ENCODE measurements at regions not wholly inside any gene's neighbourhood (a gene's known extent, or its start where the extent isn't known, plus 50 kb on each side); places are given as distances from the start of the nearest gene placed in this dataset.
"Not testable (repeated sequence)": the region's sequence is repeated elsewhere in the genome, so short reads cannot be mapped to it uniquely, and the experiment has no call there.

- no peak for DNase-seq (ENCODE audit: low read depth)
- in situ Hi-C loops (cut with HindIII; ENCODE audit: low pct_unique_long_range_greater_than_20kb, low sequenced_read_pairs) = no loop called here
Observed at GRCh38 chr2:14747447-14747846, 114.9 kb downstream of the LRATD1 start.

- no peak for DNase-seq (ENCODE audit: low read depth)
- in situ Hi-C loops (cut with HindIII; ENCODE audit: low pct_unique_long_range_greater_than_20kb, low sequenced_read_pairs) = no loop called here
Observed at GRCh38 chr2:14749884-14750283, 117.4 kb downstream of the LRATD1 start.

GRCh38 chr2:14750433-14750832 is 117.9 kb downstream of the LRATD1 start:
- in situ Hi-C loops (cut with HindIII; ENCODE audit: low pct_unique_long_range_greater_than_20kb, low sequenced_read_pairs) = no loop called here
- DNase-seq (ENCODE audit: low read depth) = no peak

GRCh38 chr2:14751581-14751980 is 119.1 kb downstream of the LRATD1 start:
- DNase-seq (ENCODE audit: low read depth) = no peak
- in situ Hi-C loops (cut with HindIII; ENCODE audit: low pct_unique_long_range_greater_than_20kb, low sequenced_read_pairs) = no loop called here

- in situ Hi-C loops (cut with HindIII; ENCODE audit: low pct_unique_long_range_greater_than_20kb, low sequenced_read_pairs) = no loop called here
Observed at GRCh38 chr2:14752295-14752694, 119.8 kb downstream of the LRATD1 start.

GRCh38 chr2:14756122-14756541 is 123.6 kb downstream of the LRATD1 start:
- in situ Hi-C loops (cut with HindIII; ENCODE audit: low pct_unique_long_range_greater_than_20kb, low sequenced_read_pairs) = no loop called here
- no peak for DNase-seq (ENCODE audit: low read depth)

More at GRCh38 chr2:14752295-14752694, 119.8 kb downstream of the LRATD1 start:
- no peak for DNase-seq (ENCODE audit: low read depth)

GRCh38 chr2:14756981-14757657 is 124.6 kb downstream of the LRATD1 start:
- DNase-seq (ENCODE audit: low read depth) = peak; percentile 52
- in situ Hi-C loops (cut with HindIII; ENCODE audit: low pct_unique_long_range_greater_than_20kb, low sequenced_read_pairs) = no loop called here

GRCh38 chr2:14759082-14759481 is 126.6 kb downstream of the LRATD1 start:
- DNase-seq (ENCODE audit: low read depth) = no peak
- in situ Hi-C loops (cut with HindIII; ENCODE audit: low pct_unique_long_range_greater_than_20kb, low sequenced_read_pairs) = no loop called here

- in situ Hi-C loops (cut with HindIII; ENCODE audit: low pct_unique_long_range_greater_than_20kb, low sequenced_read_pairs) = no loop called here
- DNase-seq (ENCODE audit: low read depth) = no peak
Observed at GRCh38 chr2:14760169-14760568, 127.7 kb downstream of the LRATD1 start.

GRCh38 chr2:14761118-14761517 is 128.6 kb downstream of the LRATD1 start:
- no peak for DNase-seq (ENCODE audit: low read depth)
- in situ Hi-C loops (cut with HindIII; ENCODE audit: low pct_unique_long_range_greater_than_20kb, low sequenced_read_pairs) = no loop called here

- DNase-seq (ENCODE audit: low read depth) = no peak
- in situ Hi-C loops (cut with HindIII; ENCODE audit: low pct_unique_long_range_greater_than_20kb, low sequenced_read_pairs) = no loop called here
Observed at GRCh38 chr2:14773696-14774095, 141.2 kb downstream of the LRATD1 start.

- in situ Hi-C loops (cut with HindIII; ENCODE audit: low pct_unique_long_range_greater_than_20kb, low sequenced_read_pairs) = no loop called here
Observed at GRCh38 chr2:14774436-14774968, 142.0 kb downstream of the LRATD1 start.

GRCh38 chr2:14776216-14776615 is 143.7 kb downstream of the LRATD1 start:
- in situ Hi-C loops (cut with HindIII; ENCODE audit: low pct_unique_long_range_greater_than_20kb, low sequenced_read_pairs) = no loop called here
- no peak for DNase-seq (ENCODE audit: low read depth)

More at GRCh38 chr2:14774436-14774968, 142.0 kb downstream of the LRATD1 start:
- no peak for DNase-seq (ENCODE audit: low read depth)

GRCh38 chr2:14778015-14778414 is 145.5 kb downstream of the LRATD1 start:
- in situ Hi-C loops (cut with HindIII; ENCODE audit: low pct_unique_long_range_greater_than_20kb, low sequenced_read_pairs) = no loop called here
- no peak for DNase-seq (ENCODE audit: low read depth)

GRCh38 chr2:14779252-14779651 is 146.7 kb downstream of the LRATD1 start:
- no peak for DNase-seq (ENCODE audit: low read depth)
- in situ Hi-C loops (cut with HindIII; ENCODE audit: low pct_unique_long_range_greater_than_20kb, low sequenced_read_pairs) = no loop called here

GRCh38 chr2:14781142-14781541 is 148.6 kb downstream of the LRATD1 start:
- no peak for DNase-seq (ENCODE audit: low read depth)
- in situ Hi-C loops (cut with HindIII; ENCODE audit: low pct_unique_long_range_greater_than_20kb, low sequenced_read_pairs) = no loop called here

- in situ Hi-C loops (cut with HindIII; ENCODE audit: low pct_unique_long_range_greater_than_20kb, low sequenced_read_pairs); DNase-seq (ENCODE audit: low read depth): not testable (repeated sequence)
Observed at GRCh38 chr2:14788814-14789213, 156.3 kb downstream of the LRATD1 start.

- DNase-seq (ENCODE audit: low read depth) = no peak
- in situ Hi-C loops (cut with HindIII; ENCODE audit: low pct_unique_long_range_greater_than_20kb, low sequenced_read_pairs) = no loop called here
Observed at GRCh38 chr2:14790041-14790640, 157.6 kb downstream of the LRATD1 start.

- DNase-seq (ENCODE audit: low read depth) = no peak
- in situ Hi-C loops (cut with HindIII; ENCODE audit: low pct_unique_long_range_greater_than_20kb, low sequenced_read_pairs) = no loop called here
Observed at GRCh38 chr2:14803994-14804393, 171.5 kb downstream of the LRATD1 start.

GRCh38 chr2:14804902-14805301 is 172.4 kb downstream of the LRATD1 start:
- in situ Hi-C loops (cut with HindIII; ENCODE audit: low pct_unique_long_range_greater_than_20kb, low sequenced_read_pairs) = no loop called here
- DNase-seq (ENCODE audit: low read depth) = no peak
